Right atrium auricular region (tissue), 2 donors: ENCODE measurements at regions not wholly inside any gene's neighbourhood (a gene's known extent, or its start where the extent isn't known, plus 50 kb on each side); places are given as distances from the start of the nearest gene placed in this dataset.

ENCODE experiments used
- DNase-seq: peaks from one replicate; pipeline ENCODE4 v3.0.0-alpha.2; 2019; ENCODE audit warnings: low spot score
- H3K27ac ChIP-seq, 2 donors: fragments of 200-600 bp; sonication (generic); 1 replicate in 1 of 2; 2 replicates in 1 of 2; pipeline ENCODE4 v1.5.1; 2016 to 2019
- H3K27me3 ChIP-seq, 2 donors: fragments of 200-600 bp; sonication (generic); one replicate each; pipeline versions ENCODE4 v1.5.1 to v1.6.0; 2017 to 2019
- H3K36me3 ChIP-seq: fragments of 200-600 bp; sonication (generic); one replicate; pipeline ENCODE4 v1.5.1; 2016
- H3K4me1 ChIP-seq, 2 donors: fragments of 200-600 bp; sonication (generic); one replicate each; pipeline versions ENCODE4 v1.5.1 to v1.6.0; 2017 to 2019
- H3K4me3 ChIP-seq, 2 donors: fragments of 200-600 bp; sonication (generic); 1 replicate in 1 of 2; 2 replicates in 1 of 2; pipeline ENCODE4 v1.5.1; 2017 to 2019; ENCODE audit warnings: mild to moderate bottlenecking in 1 of 2, moderate library complexity in 1 of 2
- H3K9me3 ChIP-seq, 2 donors: fragments of 200-600 bp; sonication (generic); one replicate each; pipeline ENCODE4 v1.5.1; 2019
- TF ChIP-seq, protein P1 (sequence below), 2 donors: fragments of 200-600 bp; sonication (generic); IDR thresholded peaks; one replicate each; pipeline ENCODE4 v1.5.1; 2019; ENCODE audit warnings: antibody characterized with exemption in 2 of 2

DNA sequence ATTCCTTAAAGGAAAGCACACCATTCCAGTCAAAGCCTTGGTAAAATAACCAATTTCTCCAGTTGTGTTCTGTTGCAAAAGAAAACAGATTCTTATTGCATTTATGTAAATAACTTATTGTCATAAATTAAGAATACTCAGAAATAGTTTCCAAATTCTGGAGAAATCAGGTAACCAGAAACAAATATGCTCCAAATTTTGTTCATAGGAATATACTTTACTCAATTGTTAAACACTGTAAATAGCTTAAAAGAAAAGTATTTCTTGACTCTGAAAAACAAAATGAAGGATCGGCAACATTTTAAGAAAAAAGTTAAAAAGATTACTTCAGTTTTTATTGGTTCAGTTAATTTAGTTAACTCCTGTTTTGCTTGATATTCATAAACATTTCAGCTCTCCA lies 67.1 kb upstream of the PIK3CG start:
- H3K9me3 ChIP-seq = peaks cover 0 to 9% of the 10 kb centered on the region in 2 donors
- H3K4me1 ChIP-seq = no peaks in the 10 kb centered on the region
- TF ChIP-seq, protein P1, sequence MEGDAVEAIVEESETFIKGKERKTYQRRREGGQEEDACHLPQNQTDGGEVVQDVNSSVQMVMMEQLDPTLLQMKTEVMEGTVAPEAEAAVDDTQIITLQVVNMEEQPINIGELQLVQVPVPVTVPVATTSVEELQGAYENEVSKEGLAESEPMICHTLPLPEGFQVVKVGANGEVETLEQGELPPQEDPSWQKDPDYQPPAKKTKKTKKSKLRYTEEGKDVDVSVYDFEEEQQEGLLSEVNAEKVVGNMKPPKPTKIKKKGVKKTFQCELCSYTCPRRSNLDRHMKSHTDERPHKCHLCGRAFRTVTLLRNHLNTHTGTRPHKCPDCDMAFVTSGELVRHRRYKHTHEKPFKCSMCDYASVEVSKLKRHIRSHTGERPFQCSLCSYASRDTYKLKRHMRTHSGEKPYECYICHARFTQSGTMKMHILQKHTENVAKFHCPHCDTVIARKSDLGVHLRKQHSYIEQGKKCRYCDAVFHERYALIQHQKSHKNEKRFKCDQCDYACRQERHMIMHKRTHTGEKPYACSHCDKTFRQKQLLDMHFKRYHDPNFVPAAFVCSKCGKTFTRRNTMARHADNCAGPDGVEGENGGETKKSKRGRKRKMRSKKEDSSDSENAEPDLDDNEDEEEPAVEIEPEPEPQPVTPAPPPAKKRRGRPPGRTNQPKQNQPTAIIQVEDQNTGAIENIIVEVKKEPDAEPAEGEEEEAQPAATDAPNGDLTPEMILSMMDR (IDR thresholded peaks at IDR 0.05) = no peak
- H3K4me3 ChIP-seq = no peak overlapping the region
- H3K36me3 ChIP-seq = no peaks in the 10 kb centered on the region
- no peaks in the 10 kb centered on the region for H3K27me3 ChIP-seq
- H3K27ac ChIP-seq = no peak overlapping the region
- DNase-seq = no peak

GRCh38 chr7:106802589-106802988 lies 62.5 kb upstream of the PIK3CG start:
- Histone ChIP-seq H3K4me1 (no peaks in the 10 kb centered on the region), H3K9me3 (peaks cover 0 to 9% of the 10 kb centered on the region in 2 donors), H3K27ac (no peak overlapping the region), H3K4me3 (no peak overlapping the region), H3K36me3 (no peaks in the 10 kb centered on the region), H3K27me3 (no peaks in the 10 kb centered on the region)
- no peak for DNase-seq
- TF ChIP-seq, protein P1 (IDR thresholded peaks at IDR 0.05) = no peak

GRCh38 chr7:106806556-106806955 lies 58.5 kb upstream of the PIK3CG start:
- H3K27ac ChIP-seq = no peak overlapping the region
- no peak for DNase-seq
- no peak overlapping the region for H3K4me3 ChIP-seq
- TF ChIP-seq, protein P1 (IDR thresholded peaks at IDR 0.05) = no peak
- no peaks in the 10 kb centered on the region for H3K27me3 ChIP-seq
- H3K9me3 ChIP-seq = no peaks in the 10 kb centered on the region
- no peaks in the 10 kb centered on the region for H3K4me1 ChIP-seq
- H3K36me3 ChIP-seq = no peaks in the 10 kb centered on the region

DNA sequence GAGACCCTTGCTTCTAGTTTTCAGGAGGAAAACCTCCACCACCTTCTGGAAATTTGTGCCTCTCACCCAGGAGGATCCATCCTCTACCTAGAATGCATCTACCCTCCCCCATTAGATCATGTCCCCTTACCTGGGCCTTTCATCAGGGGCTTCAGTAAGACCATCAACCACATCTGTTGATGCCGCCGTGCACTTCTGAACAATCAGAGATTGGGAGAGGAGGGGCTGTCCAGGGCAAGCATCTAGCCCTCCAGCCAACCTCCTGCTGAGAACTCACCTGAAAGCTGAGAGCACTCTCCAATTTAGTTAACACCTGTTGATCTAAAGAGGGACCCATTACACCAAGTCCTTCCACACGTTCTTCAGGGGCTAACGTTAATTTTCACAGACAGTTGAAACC lies 57.6 kb upstream of the PIK3CG start:
- H3K4me1 ChIP-seq = no peaks in the 10 kb centered on the region
- H3K36me3 ChIP-seq = no peaks in the 10 kb centered on the region
- TF ChIP-seq, protein P1 (IDR thresholded peaks at IDR 0.05) = no peak
- no peak for DNase-seq
- no peak overlapping the region for H3K27ac ChIP-seq
- H3K27me3 ChIP-seq = no peaks in the 10 kb centered on the region
- no peaks in the 10 kb centered on the region for H3K9me3 ChIP-seq
- no peak overlapping the region for H3K4me3 ChIP-seq

- no peaks in the 10 kb centered on the region for H3K9me3 ChIP-seq
- H3K36me3 ChIP-seq = no peaks in the 10 kb centered on the region
- no peaks in the 10 kb centered on the region for H3K4me1 ChIP-seq
- TF ChIP-seq, protein P1 (IDR thresholded peaks at IDR 0.05) = no peak
- no peak overlapping the region for H3K4me3 ChIP-seq
- H3K27me3 ChIP-seq = no peaks in the 10 kb centered on the region
- H3K27ac ChIP-seq = no peak overlapping the region
- no peak for DNase-seq
Measured at GRCh38 chr7:106808967-106809635, 56.0 kb upstream of the PIK3CG start.

DNA sequence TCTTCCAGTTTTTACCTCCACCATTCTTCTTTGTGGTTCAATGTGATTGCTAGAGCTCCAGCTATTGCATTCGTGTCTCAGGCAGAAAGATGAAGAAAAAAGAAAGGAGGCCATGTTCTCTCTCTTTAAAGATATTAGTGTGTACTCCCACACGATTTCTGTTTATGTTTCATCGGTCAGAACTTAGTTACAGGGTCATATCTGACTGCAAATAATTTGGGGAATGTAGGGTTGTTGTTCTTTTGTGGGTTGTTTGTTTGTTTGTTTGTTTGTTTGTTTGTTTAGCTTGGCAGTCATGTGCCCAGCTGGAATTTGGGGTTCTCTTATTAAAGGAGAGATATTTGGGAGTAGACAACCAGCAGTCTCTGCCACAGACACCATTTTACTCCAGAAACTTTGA lies 53.6 kb upstream of the PIK3CG start:
- Histone ChIP-seq H3K27me3 (no peaks in the 10 kb centered on the region), H3K36me3 (no peaks in the 10 kb centered on the region), H3K4me3 (no peak overlapping the region), H3K4me1 (peaks cover 0 to 4% of the 10 kb centered on the region in 2 donors), H3K27ac (no peak overlapping the region), H3K9me3 (no peaks in the 10 kb centered on the region)
- TF ChIP-seq, protein P1 (IDR thresholded peaks at IDR 0.05) = no peak
- DNase-seq = no peak
